Esophagus mucosa (tissue), 1 donor: ENCODE measurements at regions not wholly inside any gene's neighbourhood (a gene's known extent, or its start where the extent isn't known, plus 50 kb on each side); places are given as distances from the start of the nearest gene placed in this dataset.
A peak's percentile ranks its signal among the peaks of the same experiment; 100 is the strongest.

Experiments
- ATAC-seq: fragments of 200-7000 bp; cut with Tn5 transposase; one replicate; pipeline ENCODE4 v1.9.1; 2020
- donor health status: DM: yes; HTN: yes; CAD: no.

- ATAC-seq = no peak
Measured at GRCh38 chr5:155867522-155868088, 459.4 kb upstream of the SGCD start.

- ATAC-seq = no peak
Measured at GRCh38 chr5:155870636-155871035, 456.3 kb upstream of the SGCD start.

- ATAC-seq = no peak
Measured at GRCh38 chr5:155871623-155872022, 455.3 kb upstream of the SGCD start.

- no peak for ATAC-seq
Measured at GRCh38 chr5:155872629-155873220, 454.2 kb upstream of the SGCD start.

GRCh38 chr5:155878991-155879575 is 447.9 kb upstream of the SGCD start:
- ATAC-seq = no peak

GRCh38 chr5:155884041-155884440 is 442.9 kb upstream of the SGCD start:
- peak; percentile 73 for ATAC-seq

- no peak for ATAC-seq
Measured at GRCh38 chr5:155885199-155885598, 441.8 kb upstream of the SGCD start.

- ATAC-seq = no peak
Measured at GRCh38 chr5:155886311-155887031, 440.5 kb upstream of the SGCD start.

- no peak for ATAC-seq
Measured at GRCh38 chr5:155895484-155895883, 431.5 kb upstream of the SGCD start.

GRCh38 chr5:155897761-155898160 is 429.2 kb upstream of the SGCD start:
- ATAC-seq = no peak

GRCh38 chr5:155898284-155898683 is 428.7 kb upstream of the SGCD start:
- no peak for ATAC-seq

GRCh38 chr5:155903791-155904190 is 423.2 kb upstream of the SGCD start:
- ATAC-seq = no peak

GRCh38 chr5:155905364-155905763 is 421.6 kb upstream of the SGCD start:
- ATAC-seq = no peak

- ATAC-seq = no peak
Measured at GRCh38 chr5:155906046-155906445, 420.9 kb upstream of the SGCD start.

GRCh38 chr5:155908543-155908942 is 418.4 kb upstream of the SGCD start:
- no peak for ATAC-seq

GRCh38 chr5:155912291-155912690 is 414.7 kb upstream of the SGCD start:
- no peak for ATAC-seq

- no peak for ATAC-seq
Measured at GRCh38 chr5:155914766-155915165, 412.2 kb upstream of the SGCD start.

GRCh38 chr5:155915601-155916000 is 411.4 kb upstream of the SGCD start:
- no peak for ATAC-seq

- ATAC-seq = no peak
Measured at GRCh38 chr5:155919126-155919525, 407.8 kb upstream of the SGCD start.

GRCh38 chr5:155919725-155920124 is 407.2 kb upstream of the SGCD start:
- ATAC-seq = no peak

GRCh38 chr5:155921621-155922020 is 405.3 kb upstream of the SGCD start:
- ATAC-seq = no peak

GRCh38 chr5:155923784-155924183 is 403.2 kb upstream of the SGCD start:
- no peak for ATAC-seq

- no peak for ATAC-seq
Measured at GRCh38 chr5:155926031-155926430, 400.9 kb upstream of the SGCD start.

- ATAC-seq = no peak
Measured at GRCh38 chr5:155926766-155927165, 400.2 kb upstream of the SGCD start.
